ENCODE measurements at regions not wholly inside any gene's neighbourhood (a gene's known extent, or its start where the extent isn't known, plus 50 kb on each side); places are given as distances from the start of the nearest gene placed in this dataset.
"Not testable (repeated sequence)": the region's sequence is repeated elsewhere in the genome, so short reads cannot be mapped to it uniquely, and the experiment has no call there.

DNA sequence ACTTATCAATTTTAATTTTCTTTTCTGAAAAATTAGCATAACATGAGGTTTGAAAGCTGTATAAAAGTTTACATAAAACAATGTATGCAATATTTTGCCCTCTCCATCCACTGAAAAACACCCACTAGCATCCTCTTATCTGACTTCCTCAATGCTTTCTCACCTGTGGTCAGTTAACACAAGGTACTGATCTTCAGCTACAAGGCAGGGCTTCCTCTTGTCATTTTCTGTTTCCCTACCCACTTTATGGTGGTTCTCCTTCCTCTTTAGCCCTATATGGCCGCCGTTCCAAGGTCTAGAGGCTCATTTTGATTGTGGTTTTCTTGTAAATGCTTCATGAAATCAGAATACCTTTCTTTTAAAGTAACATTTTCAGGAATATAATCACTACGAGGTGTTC is 618.6 kb upstream of the CPEB2 start:
- no peaks in the 10 kb centered on the region for H3K36me3 ChIP-seq (ENCODE audit: control insufficient read depth, insufficient read depth, low read length)
- H3K27ac ChIP-seq (ENCODE audit: low read depth, low read length): no peak overlapping the region
- no peak overlapping the region for H3K4me3 ChIP-seq (ENCODE audit: low read length)
- no peaks in the 10 kb centered on the region for H3K27me3 ChIP-seq (ENCODE audit: control insufficient read depth, insufficient read depth, low read length)
- no peaks in the 10 kb centered on the region for H3K4me1 ChIP-seq (ENCODE audit: control insufficient read depth, insufficient read depth, low read length)
- no peak overlapping the region for H3K9ac ChIP-seq (ENCODE audit: low read length)

DNA sequence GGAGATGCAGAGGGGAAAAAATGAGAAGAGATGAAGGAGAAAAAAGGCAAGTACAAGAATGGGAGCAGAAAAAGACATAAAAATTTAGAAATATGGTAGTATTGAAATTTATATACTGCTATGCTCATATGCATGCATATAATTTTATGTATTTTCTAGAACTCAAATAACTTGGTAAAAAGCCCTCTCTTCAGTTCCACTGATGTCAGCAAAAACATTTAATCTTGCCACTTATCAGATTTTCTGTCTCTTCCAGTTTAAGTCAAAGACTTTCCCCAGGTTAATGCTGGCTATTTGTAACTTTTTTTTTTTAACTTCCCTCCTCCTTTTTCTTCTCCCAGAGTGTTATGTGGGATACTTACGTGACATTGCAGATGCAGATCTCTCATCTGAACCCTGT is 617.5 kb upstream of the CPEB2 start:
- H3K9ac ChIP-seq (ENCODE audit: low read length): no peak overlapping the region
- H3K27me3 ChIP-seq (ENCODE audit: control insufficient read depth, insufficient read depth, low read length): no peaks in the 10 kb centered on the region
- no peak overlapping the region for H3K4me3 ChIP-seq (ENCODE audit: low read length)
- H3K36me3 ChIP-seq (ENCODE audit: control insufficient read depth, insufficient read depth, low read length): no peaks in the 10 kb centered on the region
- no peaks in the 10 kb centered on the region for H3K4me1 ChIP-seq (ENCODE audit: control insufficient read depth, insufficient read depth, low read length)
- H3K27ac ChIP-seq (ENCODE audit: low read depth, low read length): no peak overlapping the region

DNA sequence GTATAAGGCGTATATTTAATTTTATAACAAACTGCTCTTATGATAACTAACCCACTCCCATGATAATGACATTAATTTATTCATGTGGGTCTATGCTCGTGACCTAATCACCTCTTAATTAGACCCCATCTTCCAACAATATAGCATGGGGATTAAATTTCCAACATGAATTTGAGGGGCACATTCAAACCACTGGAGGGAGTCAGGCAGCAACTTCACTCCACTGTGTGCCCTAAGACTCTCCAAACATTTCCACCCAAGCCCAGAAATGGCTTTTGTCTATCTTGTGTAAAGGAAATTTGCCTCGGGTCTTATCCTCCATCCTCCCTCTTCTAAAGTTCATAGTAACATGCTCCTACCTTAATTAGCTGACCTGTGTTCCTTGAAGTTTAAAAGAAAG is 616.1 kb upstream of the CPEB2 start:
- Histone ChIP-seq H3K9ac (ENCODE audit: low read length) (no peak overlapping the region), H3K36me3 (ENCODE audit: control insufficient read depth, insufficient read depth, low read length) (no peaks in the 10 kb centered on the region), H3K4me1 (ENCODE audit: control insufficient read depth, insufficient read depth, low read length) (no peaks in the 10 kb centered on the region), H3K27me3 (ENCODE audit: control insufficient read depth, insufficient read depth, low read length) (no peaks in the 10 kb centered on the region), H3K27ac (ENCODE audit: low read depth, low read length) (no peak overlapping the region), H3K4me3 (ENCODE audit: low read length) (no peak overlapping the region)

DNA sequence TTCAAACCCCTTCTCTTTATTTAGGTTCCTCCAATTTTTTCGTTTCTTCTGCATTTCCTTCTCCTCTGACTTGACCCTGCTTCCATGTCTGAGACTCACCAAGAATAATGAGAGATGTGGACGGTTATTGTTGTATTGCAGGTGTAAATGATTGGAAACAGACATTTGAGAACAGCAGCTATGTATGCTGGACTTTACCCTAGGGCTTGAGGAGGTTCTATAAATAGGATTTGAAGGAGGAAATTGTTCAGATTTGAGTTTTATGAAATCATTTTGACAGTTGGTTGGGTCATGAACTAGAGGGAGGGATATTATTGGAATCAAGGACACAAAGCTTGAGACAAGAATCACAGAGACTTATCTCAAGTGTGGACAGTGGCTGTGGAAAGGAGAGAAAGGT is 614.6 kb upstream of the CPEB2 start:
- H3K27ac ChIP-seq (ENCODE audit: low read depth, low read length): no peak overlapping the region
- no peak overlapping the region for H3K4me3 ChIP-seq (ENCODE audit: low read length)
- no peaks in the 10 kb centered on the region for H3K27me3 ChIP-seq (ENCODE audit: control insufficient read depth, insufficient read depth, low read length)
- no peak overlapping the region for H3K9ac ChIP-seq (ENCODE audit: low read length)
- H3K4me1 ChIP-seq (ENCODE audit: control insufficient read depth, insufficient read depth, low read length): no peaks in the 10 kb centered on the region
- H3K36me3 ChIP-seq (ENCODE audit: control insufficient read depth, insufficient read depth, low read length): no peaks in the 10 kb centered on the region

DNA sequence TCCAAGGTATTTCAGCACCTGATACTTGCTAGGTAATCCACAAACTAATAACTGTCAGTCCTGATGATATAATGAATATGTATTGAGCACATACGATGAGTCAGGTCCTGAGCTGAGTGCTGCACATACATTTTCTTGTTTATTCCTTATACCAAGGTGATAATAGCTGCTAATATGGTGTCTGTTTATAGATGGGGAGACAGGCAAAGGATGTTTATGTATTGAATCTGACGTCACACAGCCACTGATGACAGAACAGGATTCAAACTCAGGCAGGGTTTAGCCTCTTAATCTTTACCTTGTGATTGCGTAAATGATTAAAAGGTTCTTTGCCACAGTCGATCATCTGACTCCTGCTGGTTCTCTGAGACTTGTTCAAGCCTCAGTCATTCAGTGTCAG is 609.9 kb upstream of the CPEB2 start:
- Histone ChIP-seq H3K36me3 (ENCODE audit: control insufficient read depth, insufficient read depth, low read length) (no peaks in the 10 kb centered on the region), H3K27ac (ENCODE audit: low read depth, low read length) (no peak overlapping the region), H3K27me3 (ENCODE audit: control insufficient read depth, insufficient read depth, low read length) (no peaks in the 10 kb centered on the region), H3K4me3 (ENCODE audit: low read length) (no peak overlapping the region), H3K4me1 (ENCODE audit: control insufficient read depth, insufficient read depth, low read length) (no peaks in the 10 kb centered on the region), H3K9ac (ENCODE audit: low read length) (no peak overlapping the region)

DNA sequence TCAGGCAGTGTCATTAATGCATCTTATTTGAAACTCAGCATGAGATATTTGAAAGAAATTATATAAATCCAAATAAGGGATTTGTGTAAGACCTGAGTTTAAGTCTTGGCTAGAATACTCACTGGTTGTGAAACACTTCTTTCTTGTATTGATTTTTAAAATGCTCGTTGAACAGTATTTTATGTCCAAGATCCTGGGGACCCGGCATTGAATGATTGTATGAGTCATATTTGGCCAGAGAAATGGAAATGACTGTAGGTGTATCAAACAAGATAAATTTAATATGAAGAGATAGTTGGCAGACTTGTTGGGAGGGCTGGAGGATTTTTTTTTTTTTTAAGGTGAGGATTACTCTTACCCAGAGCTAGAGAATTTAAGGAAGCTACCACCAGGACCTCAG is 606.1 kb upstream of the CPEB2 start:
- Histone ChIP-seq H3K4me3 (ENCODE audit: low read length) (no peak overlapping the region), H3K27ac (ENCODE audit: low read depth, low read length) (no peak overlapping the region), H3K36me3 (ENCODE audit: control insufficient read depth, insufficient read depth, low read length) (no peaks in the 10 kb centered on the region), H3K4me1 (ENCODE audit: control insufficient read depth, insufficient read depth, low read length) (no peaks in the 10 kb centered on the region), H3K27me3 (ENCODE audit: control insufficient read depth, insufficient read depth, low read length) (no peaks in the 10 kb centered on the region), H3K9ac (ENCODE audit: low read length) (no peak overlapping the region)

DNA sequence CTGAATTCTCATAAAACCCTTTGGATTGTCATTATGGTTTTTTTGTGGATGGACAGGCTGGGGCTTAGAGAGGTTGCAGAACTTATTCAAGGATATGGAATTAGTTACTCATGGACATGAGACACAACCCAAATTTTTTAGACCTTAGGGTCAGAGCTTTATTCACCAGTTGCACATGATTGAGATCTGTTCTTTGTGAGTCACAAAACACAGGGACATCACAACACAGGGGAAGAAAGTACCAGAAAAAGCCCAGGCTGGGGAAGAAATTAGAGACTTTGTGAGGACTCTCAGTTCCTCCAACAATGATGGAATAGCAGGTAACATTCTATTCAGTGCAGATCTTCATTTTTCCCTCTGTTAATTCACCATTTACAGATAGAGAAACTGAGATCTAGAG is 602.4 kb upstream of the CPEB2 start:
- Histone ChIP-seq H3K4me3 (ENCODE audit: low read length) (no peak overlapping the region), H3K4me1 (ENCODE audit: control insufficient read depth, insufficient read depth, low read length) (no peaks in the 10 kb centered on the region), H3K9ac (ENCODE audit: low read length) (no peak overlapping the region), H3K27me3 (ENCODE audit: control insufficient read depth, insufficient read depth, low read length) (no peaks in the 10 kb centered on the region), H3K36me3 (ENCODE audit: control insufficient read depth, insufficient read depth, low read length) (no peaks in the 10 kb centered on the region), H3K27ac (ENCODE audit: low read depth, low read length) (no peak overlapping the region)

DNA sequence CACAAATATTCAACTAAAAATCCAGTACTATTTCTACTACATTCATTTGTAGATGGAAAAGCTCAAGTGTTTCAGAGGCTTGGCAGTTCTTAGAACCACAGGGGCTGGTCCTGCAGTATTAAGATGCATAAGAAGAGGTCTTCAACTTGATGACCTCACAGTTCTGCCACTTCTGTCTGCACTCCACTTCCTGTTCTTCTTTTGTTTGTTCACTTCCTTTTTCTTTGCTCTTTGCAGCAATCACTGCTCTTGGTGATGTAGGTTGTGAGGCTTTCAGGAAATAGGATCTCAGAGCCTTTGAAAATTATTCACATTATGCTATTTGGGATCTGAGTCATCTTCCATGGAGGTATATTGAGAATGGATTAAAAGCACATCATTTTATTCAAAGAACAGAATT is 602.0 kb upstream of the CPEB2 start:
- H3K9ac ChIP-seq (ENCODE audit: low read length): no peak overlapping the region
- H3K27ac ChIP-seq (ENCODE audit: low read depth, low read length): no peak overlapping the region
- H3K36me3 ChIP-seq (ENCODE audit: control insufficient read depth, insufficient read depth, low read length): no peaks in the 10 kb centered on the region
- H3K27me3 ChIP-seq (ENCODE audit: control insufficient read depth, insufficient read depth, low read length): no peaks in the 10 kb centered on the region
- no peaks in the 10 kb centered on the region for H3K4me1 ChIP-seq (ENCODE audit: control insufficient read depth, insufficient read depth, low read length)
- no peak overlapping the region for H3K4me3 ChIP-seq (ENCODE audit: low read length)

DNA sequence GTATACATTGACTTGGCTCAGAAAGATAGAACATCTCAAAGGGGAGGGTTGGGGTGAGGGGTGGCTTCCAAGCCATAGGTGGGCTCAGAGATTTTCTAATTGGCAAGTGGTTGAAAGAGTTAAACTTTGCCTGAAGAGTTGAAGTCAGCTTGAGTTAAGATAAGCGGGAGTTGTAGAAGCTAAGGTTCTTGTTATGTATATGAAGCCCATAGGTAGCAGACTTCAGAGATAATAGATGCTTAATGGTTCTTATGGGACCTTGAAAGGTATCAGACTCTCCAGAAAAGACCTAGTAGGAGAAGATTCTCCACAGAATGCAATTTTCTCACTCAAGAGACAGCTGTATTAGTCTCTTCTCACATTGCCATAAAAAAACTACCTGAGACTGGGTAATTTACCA is 599.1 kb upstream of the CPEB2 start:
- H3K27me3 ChIP-seq (ENCODE audit: control insufficient read depth, insufficient read depth, low read length): no peaks in the 10 kb centered on the region
- H3K4me1 ChIP-seq (ENCODE audit: control insufficient read depth, insufficient read depth, low read length): no peaks in the 10 kb centered on the region
- no peak overlapping the region for H3K9ac ChIP-seq (ENCODE audit: low read length)
- no peak overlapping the region for H3K4me3 ChIP-seq (ENCODE audit: low read length)
- H3K27ac ChIP-seq (ENCODE audit: low read depth, low read length): no peak overlapping the region
- no peaks in the 10 kb centered on the region for H3K36me3 ChIP-seq (ENCODE audit: control insufficient read depth, insufficient read depth, low read length)

DNA sequence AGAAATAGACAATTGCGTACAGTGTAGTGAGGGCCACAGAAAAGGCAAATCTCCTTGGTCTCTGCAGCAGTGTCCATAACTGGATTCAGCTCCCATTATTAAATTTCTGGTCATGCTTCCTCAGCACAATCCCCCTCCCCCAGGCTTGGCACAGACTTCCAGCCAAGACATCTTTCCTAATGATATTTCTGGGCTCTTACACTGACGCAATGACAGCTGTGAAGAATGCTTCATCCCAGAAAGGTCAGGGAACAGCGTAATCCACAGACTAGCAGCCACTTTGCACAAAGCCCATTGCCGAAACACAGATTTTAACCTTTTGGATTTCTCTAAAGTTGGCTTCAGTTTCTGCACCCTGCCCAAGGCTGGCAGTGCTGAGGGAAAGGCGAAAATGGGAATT is 597.6 kb upstream of the CPEB2 start:
- Histone ChIP-seq H3K4me3 (ENCODE audit: low read length) (no peak overlapping the region), H3K36me3 (ENCODE audit: control insufficient read depth, insufficient read depth, low read length) (no peaks in the 10 kb centered on the region), H3K4me1 (ENCODE audit: control insufficient read depth, insufficient read depth, low read length) (no peaks in the 10 kb centered on the region), H3K27me3 (ENCODE audit: control insufficient read depth, insufficient read depth, low read length) (no peaks in the 10 kb centered on the region), H3K27ac (ENCODE audit: low read depth, low read length) (no peak overlapping the region), H3K9ac (ENCODE audit: low read length) (no peak overlapping the region)

DNA sequence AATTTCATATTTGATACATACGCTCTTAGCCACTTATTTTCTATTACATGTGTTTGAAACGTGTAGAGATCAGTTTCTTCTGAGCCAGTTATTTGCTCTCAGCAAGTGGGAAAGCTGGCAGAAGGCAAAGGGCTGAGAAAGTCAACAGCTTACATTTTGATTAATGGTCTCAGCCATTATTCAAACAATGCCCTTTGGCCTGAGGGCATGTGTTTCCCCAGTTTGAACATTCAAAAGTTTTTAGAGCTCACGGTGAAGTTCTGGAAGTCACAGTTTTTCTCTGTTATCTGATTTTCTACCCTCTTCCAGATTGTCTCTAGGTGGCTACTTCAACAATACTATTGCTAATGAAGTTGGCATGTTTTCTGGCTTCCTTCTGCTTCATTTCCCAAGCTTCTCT is 591.8 kb upstream of the CPEB2 start:
- Histone ChIP-seq H3K4me3 (ENCODE audit: low read length) (no peak overlapping the region), H3K9ac (ENCODE audit: low read length) (no peak overlapping the region), H3K4me1 (ENCODE audit: control insufficient read depth, insufficient read depth, low read length) (no peaks in the 10 kb centered on the region), H3K36me3 (ENCODE audit: control insufficient read depth, insufficient read depth, low read length) (no peaks in the 10 kb centered on the region), H3K27ac (ENCODE audit: low read depth, low read length) (no peak overlapping the region), H3K27me3 (ENCODE audit: control insufficient read depth, insufficient read depth, low read length) (no peaks in the 10 kb centered on the region)

DNA sequence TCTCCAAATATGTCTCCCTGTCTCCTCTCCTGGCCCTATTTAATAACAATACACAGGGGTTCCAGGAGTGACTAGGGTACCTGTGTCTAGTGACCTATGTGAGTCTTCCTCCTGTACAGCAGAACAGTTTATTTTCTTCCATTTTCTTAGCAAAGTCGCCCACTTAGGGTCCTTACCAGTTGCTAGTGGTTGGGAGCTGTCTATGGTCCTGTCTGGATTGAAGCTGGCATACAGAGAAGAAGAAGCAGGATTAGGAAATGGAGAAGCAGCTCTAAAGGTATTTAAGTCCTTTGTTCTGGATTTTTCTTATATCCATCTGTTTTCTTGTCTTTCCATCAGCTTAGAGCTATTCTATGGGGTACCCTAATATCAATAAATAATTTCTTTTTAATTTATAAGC is 587.1 kb upstream of the CPEB2 start:
- H3K4me1 ChIP-seq (ENCODE audit: control insufficient read depth, insufficient read depth, low read length): no peaks in the 10 kb centered on the region
- no peak overlapping the region for H3K27ac ChIP-seq (ENCODE audit: low read depth, low read length)
- H3K36me3 ChIP-seq (ENCODE audit: control insufficient read depth, insufficient read depth, low read length): no peaks in the 10 kb centered on the region
- H3K27me3 ChIP-seq (ENCODE audit: control insufficient read depth, insufficient read depth, low read length): no peaks in the 10 kb centered on the region
- no peak overlapping the region for H3K9ac ChIP-seq (ENCODE audit: low read length)
- no peak overlapping the region for H3K4me3 ChIP-seq (ENCODE audit: low read length)

DNA sequence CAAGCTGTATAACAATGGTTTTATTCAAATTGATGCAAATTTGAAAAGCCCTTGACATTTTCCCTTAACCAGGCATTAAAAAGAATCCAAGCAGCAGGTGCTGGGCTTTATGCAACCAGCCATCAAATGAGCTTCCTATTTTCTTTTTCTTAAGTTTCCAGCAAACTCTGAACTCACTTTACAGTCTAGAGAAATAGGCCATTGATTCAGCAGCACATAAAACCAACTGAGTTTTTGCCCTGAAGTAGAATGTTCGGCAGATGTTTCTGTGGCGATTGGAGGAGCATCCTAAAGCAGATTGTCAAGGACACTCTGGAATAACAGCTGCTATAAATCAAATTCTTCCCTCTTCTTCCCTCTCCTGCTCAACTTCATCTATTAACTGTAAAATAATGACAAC is 582.8 kb upstream of the CPEB2 start:
- H3K27ac ChIP-seq (ENCODE audit: low read depth, low read length): no peak overlapping the region
- no peak overlapping the region for H3K4me3 ChIP-seq (ENCODE audit: low read length)

DNA sequence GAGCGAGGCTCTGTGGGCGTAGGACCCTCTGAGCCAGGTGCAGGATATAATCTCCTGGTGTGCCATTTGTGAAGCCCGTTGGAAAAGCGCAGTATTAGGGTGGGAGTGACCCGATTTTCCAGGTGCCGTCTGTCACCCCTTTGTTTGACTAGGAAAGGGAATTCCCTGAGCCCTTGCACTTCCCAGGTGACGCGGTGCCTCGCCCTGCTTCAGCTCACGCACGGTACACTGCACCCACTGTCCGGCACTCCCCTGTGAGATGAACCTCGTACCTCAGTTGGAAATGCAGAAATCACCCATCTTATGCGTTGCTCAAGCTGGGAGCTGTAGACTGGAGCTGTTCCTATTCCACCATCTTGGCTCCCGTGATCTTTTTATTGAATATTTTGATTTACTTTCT is 576.0 kb upstream of the CPEB2 start:
- H3K4me1 ChIP-seq (ENCODE audit: control insufficient read depth, insufficient read depth, low read length); H3K4me3 ChIP-seq (ENCODE audit: low read length); H3K9ac ChIP-seq (ENCODE audit: low read length); H3K27ac ChIP-seq (ENCODE audit: low read depth, low read length); H3K27me3 ChIP-seq (ENCODE audit: control insufficient read depth, insufficient read depth, low read length); H3K36me3 ChIP-seq (ENCODE audit: control insufficient read depth, insufficient read depth, low read length): not testable (repeated sequence)

More for the DNA sequence above, 582.8 kb upstream of the CPEB2 start:
- H3K4me1 ChIP-seq (ENCODE audit: control insufficient read depth, insufficient read depth, low read length): no peaks in the 10 kb centered on the region
- no peak overlapping the region for H3K9ac ChIP-seq (ENCODE audit: low read length)
- no peaks in the 10 kb centered on the region for H3K27me3 ChIP-seq (ENCODE audit: control insufficient read depth, insufficient read depth, low read length)
- H3K36me3 ChIP-seq (ENCODE audit: control insufficient read depth, insufficient read depth, low read length): no peaks in the 10 kb centered on the region

All from rectal smooth muscle tissue (tissue), 1 donor.